ENCODE measurements at regions not wholly inside any gene's neighbourhood (a gene's known extent, or its start where the extent isn't known, plus 50 kb on each side); places are given as distances from the start of the nearest gene placed in this dataset.

DNA sequence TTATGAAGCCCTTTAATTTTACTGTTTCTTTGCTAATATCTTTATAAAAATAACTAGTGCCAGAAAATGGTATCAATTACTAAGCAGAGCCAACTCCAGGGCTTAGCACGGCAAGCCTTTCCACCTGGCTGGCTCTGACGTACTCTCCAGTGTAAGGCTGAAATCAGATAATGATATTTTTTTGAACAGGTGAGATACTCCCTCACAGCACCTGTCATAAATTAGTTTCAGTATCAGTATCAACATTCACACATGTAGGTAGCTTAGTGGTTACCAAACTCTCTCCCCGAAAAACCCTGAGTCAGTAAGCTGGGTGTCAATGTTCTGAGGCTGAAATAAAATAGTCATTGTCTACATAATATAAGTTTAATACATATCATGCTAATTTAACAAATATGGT lies 710.1 kb downstream of the SQOR start:
- Histone ChIP-seq H3K4me1 (ENCODE audit: insufficient read depth, low read length, severe bottlenecking) (no peaks in the 10 kb centered on the region), H3K9me2 (ENCODE audit: low read depth, low read length) (no peaks in the 10 kb centered on the region), H3K9ac (ENCODE audit: low read length) (no peak overlapping the region), H3K4me3 (ENCODE audit: low read depth, low read length, poor library complexity, severe bottlenecking) (no peak overlapping the region), H3K36me3 (ENCODE audit: insufficient read depth, low read length) (no peaks in the 10 kb centered on the region), H2AFZ (ENCODE audit: low read length) (no peak overlapping the region), H3K9me3 (ENCODE audit: low read length) (no peaks in the 10 kb centered on the region), H3F3A (ENCODE audit: insufficient read depth, low read length) (no peaks in the 10 kb centered on the region), H4K20me1 (ENCODE audit: insufficient read depth, low read length) (no peaks in the 10 kb centered on the region), H3K27me3 (ENCODE audit: insufficient read depth, low read length) (no peaks in the 10 kb centered on the region), H3K4me2 (ENCODE audit: low read length) (no peak overlapping the region), H3K27ac (ENCODE audit: low read depth, low read length, poor library complexity, severe bottlenecking) (no peak overlapping the region), H3K79me2 (ENCODE audit: insufficient read depth, low read length) (no peaks in the 10 kb centered on the region)
- TF ChIP-seq, protein P1, sequence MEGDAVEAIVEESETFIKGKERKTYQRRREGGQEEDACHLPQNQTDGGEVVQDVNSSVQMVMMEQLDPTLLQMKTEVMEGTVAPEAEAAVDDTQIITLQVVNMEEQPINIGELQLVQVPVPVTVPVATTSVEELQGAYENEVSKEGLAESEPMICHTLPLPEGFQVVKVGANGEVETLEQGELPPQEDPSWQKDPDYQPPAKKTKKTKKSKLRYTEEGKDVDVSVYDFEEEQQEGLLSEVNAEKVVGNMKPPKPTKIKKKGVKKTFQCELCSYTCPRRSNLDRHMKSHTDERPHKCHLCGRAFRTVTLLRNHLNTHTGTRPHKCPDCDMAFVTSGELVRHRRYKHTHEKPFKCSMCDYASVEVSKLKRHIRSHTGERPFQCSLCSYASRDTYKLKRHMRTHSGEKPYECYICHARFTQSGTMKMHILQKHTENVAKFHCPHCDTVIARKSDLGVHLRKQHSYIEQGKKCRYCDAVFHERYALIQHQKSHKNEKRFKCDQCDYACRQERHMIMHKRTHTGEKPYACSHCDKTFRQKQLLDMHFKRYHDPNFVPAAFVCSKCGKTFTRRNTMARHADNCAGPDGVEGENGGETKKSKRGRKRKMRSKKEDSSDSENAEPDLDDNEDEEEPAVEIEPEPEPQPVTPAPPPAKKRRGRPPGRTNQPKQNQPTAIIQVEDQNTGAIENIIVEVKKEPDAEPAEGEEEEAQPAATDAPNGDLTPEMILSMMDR (IDR thresholded peaks at IDR 0.05; ENCODE audit: low read length) = no peak
- TF ChIP-seq EZH2 (IDR thresholded peaks at IDR 0.05; ENCODE audit: borderline replicate concordance, low read length) = no peak

DNA sequence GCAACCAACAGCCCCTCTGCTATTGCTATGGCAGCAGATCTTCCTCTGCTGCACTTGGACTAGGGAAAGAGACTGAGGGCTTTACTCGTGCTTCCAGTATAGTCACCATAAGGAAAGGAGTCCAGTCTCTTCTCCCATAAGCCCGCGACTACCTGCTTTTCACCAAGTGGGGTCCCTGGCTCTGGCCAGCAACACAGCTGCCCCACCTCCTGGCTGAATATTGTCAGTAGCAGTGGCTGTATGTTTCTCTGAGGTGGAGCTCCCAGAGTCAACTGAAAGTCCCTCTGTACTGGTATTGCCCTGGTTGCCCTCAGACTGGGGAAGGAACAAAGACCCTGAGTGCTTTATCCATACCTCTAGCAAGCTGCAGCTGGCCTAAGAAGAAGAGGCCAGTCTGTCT lies 719.6 kb downstream of the SQOR start:
- H3F3A ChIP-seq (ENCODE audit: insufficient read depth, low read length) = no peaks in the 10 kb centered on the region
- TF ChIP-seq, protein P1 (IDR thresholded peaks at IDR 0.05; ENCODE audit: low read length) = no peak
- no peak for TF ChIP-seq EZH2 (IDR thresholded peaks at IDR 0.05; ENCODE audit: borderline replicate concordance, low read length)
- H3K4me1 ChIP-seq (ENCODE audit: insufficient read depth, low read length, severe bottlenecking) = no peaks in the 10 kb centered on the region
- H3K27ac ChIP-seq (ENCODE audit: low read depth, low read length, poor library complexity, severe bottlenecking) = no peak overlapping the region
- H2AFZ ChIP-seq (ENCODE audit: low read length) = no peak overlapping the region
- no peaks in the 10 kb centered on the region for H3K9me2 ChIP-seq (ENCODE audit: low read depth, low read length)
- no peak overlapping the region for H3K9ac ChIP-seq (ENCODE audit: low read length)
- no peaks in the 10 kb centered on the region for H3K27me3 ChIP-seq (ENCODE audit: insufficient read depth, low read length)
- no peak overlapping the region for H3K4me3 ChIP-seq (ENCODE audit: low read depth, low read length, poor library complexity, severe bottlenecking)
- no peaks in the 10 kb centered on the region for H4K20me1 ChIP-seq (ENCODE audit: insufficient read depth, low read length)
- no peak overlapping the region for H3K4me2 ChIP-seq (ENCODE audit: low read length)
- no peaks in the 10 kb centered on the region for H3K36me3 ChIP-seq (ENCODE audit: insufficient read depth, low read length)
- no peaks in the 10 kb centered on the region for H3K9me3 ChIP-seq (ENCODE audit: low read length)
- H3K79me2 ChIP-seq (ENCODE audit: insufficient read depth, low read length) = no peaks in the 10 kb centered on the region

DNA sequence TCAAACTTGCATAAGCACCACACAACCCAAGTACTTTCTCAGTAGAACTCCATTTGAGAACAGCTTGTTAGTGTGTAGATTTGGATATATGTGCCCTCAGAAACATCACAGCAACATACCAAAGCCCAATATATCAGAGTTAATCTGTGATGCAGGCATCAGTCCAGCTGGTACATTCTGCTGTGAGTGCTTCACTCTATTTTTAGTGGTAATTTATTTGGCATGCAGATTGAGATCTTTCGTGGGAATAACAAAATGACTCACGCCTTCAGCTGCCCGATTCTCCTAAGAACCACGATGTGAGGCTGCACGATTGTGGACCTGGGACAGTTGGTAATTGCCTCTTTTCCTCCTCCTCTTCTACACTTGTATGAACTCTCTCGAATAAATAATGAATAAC lies 730.7 kb downstream of the SQOR start:
- Histone ChIP-seq H4K20me1 (ENCODE audit: insufficient read depth, low read length) (no peaks in the 10 kb centered on the region), H3K9ac (ENCODE audit: low read length) (no peak overlapping the region), H3K4me1 (ENCODE audit: insufficient read depth, low read length, severe bottlenecking) (no peaks in the 10 kb centered on the region), H3K4me3 (ENCODE audit: low read depth, low read length, poor library complexity, severe bottlenecking) (no peak overlapping the region), H3K27me3 (ENCODE audit: insufficient read depth, low read length) (no peaks in the 10 kb centered on the region), H3K36me3 (ENCODE audit: insufficient read depth, low read length) (no peaks in the 10 kb centered on the region), H2AFZ (ENCODE audit: low read length) (no peak overlapping the region), H3F3A (ENCODE audit: insufficient read depth, low read length) (no peaks in the 10 kb centered on the region), H3K9me2 (ENCODE audit: low read depth, low read length) (no peaks in the 10 kb centered on the region), H3K79me2 (ENCODE audit: insufficient read depth, low read length) (no peaks in the 10 kb centered on the region), H3K9me3 (ENCODE audit: low read length) (no peaks in the 10 kb centered on the region), H3K4me2 (ENCODE audit: low read length) (no peak overlapping the region), H3K27ac (ENCODE audit: low read depth, low read length, poor library complexity, severe bottlenecking) (no peak overlapping the region)
- no peak for TF ChIP-seq EZH2 (IDR thresholded peaks at IDR 0.05; ENCODE audit: borderline replicate concordance, low read length)
- TF ChIP-seq, protein P1 (IDR thresholded peaks at IDR 0.05; ENCODE audit: low read length) = no peak
